Cardiac fibroblast (primary cell): ENCODE measurements at regions not wholly inside any gene's neighbourhood (a gene's known extent, or its start where the extent isn't known, plus 50 kb on each side); places are given as distances from the start of the nearest gene placed in this dataset.

Experiments used
- DNase-seq, 2 donors: peaks; one replicate each; pipeline versions ENCODE4 v3.0.0 to v3.0.0-alpha.2; 2010; ENCODE audit warnings: low read depth in 2 of 2
- H3K4me3 ChIP-seq, 2 donors: replicated peaks in 1 of 2; 1 replicate in 1 of 2; 2 replicates in 1 of 2; pipeline ENCODE4 v1.5.1; 2011; ENCODE audit warnings: low read depth in 2 of 2, low read length in 2 of 2, mild to moderate bottlenecking in 2 of 2, moderate library complexity in 1 of 2
- TF ChIP-seq, protein P1 (sequence below): IDR thresholded peaks from one replicate; pipeline ENCODE4 v1.5.1; 2011; ENCODE audit warnings: low read depth, mild to moderate bottlenecking, low read length, inconsistent platforms

DNA sequence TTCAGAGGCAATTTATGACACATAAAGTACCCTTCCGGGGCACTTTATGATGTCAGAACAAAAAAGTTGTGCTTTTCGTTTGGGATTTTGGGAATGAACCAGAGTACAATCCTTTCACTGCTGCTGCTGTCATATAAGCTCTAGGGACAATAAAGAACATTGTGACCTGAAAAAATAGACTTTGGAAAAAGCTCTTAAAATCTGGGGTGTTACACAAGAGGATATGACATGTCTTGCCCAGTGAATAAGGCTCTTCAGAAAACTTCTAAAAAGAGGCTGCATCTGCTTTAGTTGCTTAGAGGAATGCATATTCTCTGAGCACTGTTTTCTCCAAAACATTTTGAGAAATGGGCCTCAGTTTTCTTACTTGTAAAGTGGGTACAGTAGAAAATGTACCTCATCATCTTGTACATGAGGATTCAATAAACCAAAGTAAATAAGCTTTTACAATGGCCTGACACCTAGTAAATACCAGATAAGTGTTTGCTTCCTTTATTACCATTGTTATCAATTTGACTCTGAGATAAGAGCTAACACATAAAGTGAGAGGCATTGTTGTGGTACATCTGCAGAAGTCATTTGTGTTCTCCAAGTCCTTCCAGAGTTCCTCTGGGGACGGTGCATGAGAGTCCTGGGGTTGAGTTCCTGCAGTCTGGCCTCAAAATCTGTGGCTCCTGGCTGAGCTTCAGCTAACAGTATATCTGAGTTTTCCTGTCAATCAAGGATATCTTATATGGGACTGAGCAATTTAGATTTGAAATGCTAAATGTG is 67.4 kb upstream of the EDNRB start:
- DNase-seq: peak in 1 of 2 donors; percentile 36
- TF ChIP-seq, protein P1, sequence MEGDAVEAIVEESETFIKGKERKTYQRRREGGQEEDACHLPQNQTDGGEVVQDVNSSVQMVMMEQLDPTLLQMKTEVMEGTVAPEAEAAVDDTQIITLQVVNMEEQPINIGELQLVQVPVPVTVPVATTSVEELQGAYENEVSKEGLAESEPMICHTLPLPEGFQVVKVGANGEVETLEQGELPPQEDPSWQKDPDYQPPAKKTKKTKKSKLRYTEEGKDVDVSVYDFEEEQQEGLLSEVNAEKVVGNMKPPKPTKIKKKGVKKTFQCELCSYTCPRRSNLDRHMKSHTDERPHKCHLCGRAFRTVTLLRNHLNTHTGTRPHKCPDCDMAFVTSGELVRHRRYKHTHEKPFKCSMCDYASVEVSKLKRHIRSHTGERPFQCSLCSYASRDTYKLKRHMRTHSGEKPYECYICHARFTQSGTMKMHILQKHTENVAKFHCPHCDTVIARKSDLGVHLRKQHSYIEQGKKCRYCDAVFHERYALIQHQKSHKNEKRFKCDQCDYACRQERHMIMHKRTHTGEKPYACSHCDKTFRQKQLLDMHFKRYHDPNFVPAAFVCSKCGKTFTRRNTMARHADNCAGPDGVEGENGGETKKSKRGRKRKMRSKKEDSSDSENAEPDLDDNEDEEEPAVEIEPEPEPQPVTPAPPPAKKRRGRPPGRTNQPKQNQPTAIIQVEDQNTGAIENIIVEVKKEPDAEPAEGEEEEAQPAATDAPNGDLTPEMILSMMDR: no peak
- no peak overlapping the region for H3K4me3 ChIP-seq

DNA sequence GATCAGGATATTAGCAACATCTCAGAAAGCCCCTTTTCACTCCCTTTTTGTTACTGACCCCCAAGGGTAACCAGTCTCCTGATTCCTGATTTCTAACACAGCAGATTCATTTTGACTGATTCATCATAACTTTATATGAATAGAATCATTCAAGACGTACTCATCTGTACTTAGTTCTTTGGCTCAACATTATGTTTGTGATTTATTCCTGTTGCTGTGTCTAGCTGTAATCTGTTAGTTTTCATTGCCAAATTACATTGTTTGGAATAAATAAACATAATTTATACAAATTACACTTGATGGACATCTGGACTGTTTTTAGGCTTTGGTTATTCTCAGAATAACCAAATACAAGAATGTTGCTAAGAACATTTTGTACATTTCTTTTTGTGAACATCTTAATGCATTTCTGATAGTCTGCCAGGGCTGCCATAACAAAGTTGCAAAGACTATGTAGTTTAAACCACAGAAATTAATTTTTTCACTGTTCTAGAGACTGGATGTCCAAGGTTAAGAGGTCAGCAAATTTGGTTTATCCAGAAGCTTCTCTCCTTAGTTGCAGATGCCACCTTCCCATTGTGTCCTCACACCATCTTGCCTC is 62.8 kb upstream of the EDNRB start:
- no peak overlapping the region for H3K4me3 ChIP-seq
- peak; percentile 54 to 73 for DNase-seq

DNA sequence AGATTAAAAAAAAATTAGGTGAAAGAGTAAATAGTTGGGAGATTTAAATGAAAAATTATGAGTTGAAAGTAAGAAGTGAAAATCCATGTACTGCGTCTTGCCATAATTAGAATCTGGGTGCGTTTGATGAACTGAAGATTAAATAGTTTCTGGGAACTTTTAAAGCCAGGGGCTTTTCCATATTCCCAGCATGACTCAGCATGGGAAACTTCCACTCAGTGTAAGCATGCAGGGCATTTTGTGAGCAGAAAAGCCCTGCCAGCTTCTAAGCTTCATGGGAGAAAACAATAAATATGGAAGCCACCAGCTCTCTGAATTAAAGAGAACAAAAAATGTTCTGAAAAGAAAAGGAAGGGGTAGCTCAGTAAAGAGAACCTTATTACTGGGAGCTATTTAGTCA is 62.0 kb upstream of the EDNRB start:
- DNase-seq: peak; percentile 87 to 88
- TF ChIP-seq, protein P1: no peak
- H3K4me3 ChIP-seq: no peak overlapping the region

More for the DNA sequence above, 62.8 kb upstream of the EDNRB start:
- TF ChIP-seq, protein P1: no peak

DNA sequence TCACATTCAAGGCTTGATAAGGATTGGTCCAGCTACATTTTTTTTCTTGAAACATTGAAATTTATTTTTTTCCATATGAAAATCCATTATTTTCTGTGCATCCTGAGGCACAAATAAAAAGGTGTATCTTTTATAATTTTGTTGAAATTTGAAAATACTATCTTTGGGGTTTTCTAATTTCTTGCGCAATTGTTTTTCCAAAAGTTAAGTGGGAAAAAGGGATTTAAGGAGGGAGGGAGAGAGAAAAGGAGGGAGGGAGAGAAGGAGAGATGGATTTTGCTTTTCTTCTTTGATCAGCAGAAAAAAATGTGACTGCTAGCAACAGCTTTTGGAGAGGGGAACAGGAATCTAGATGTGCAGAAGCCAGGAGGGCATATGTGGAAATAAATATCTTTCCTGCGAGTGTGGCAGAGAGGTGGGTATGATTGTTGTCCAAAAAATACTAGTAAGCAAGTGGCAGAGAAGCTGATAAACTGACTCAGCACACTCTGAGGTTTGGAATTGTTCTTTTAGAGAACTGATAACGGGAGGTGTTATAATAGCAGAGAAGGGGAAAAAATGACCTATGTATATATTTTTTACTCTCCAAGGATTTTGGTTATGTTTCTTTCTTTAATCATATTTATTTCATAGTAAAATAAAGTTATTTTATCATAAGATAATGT is 61.2 kb upstream of the EDNRB start:
- no peak overlapping the region for H3K4me3 ChIP-seq
- peak; percentile 20 to 26 for DNase-seq
- TF ChIP-seq, protein P1: no peak

DNA sequence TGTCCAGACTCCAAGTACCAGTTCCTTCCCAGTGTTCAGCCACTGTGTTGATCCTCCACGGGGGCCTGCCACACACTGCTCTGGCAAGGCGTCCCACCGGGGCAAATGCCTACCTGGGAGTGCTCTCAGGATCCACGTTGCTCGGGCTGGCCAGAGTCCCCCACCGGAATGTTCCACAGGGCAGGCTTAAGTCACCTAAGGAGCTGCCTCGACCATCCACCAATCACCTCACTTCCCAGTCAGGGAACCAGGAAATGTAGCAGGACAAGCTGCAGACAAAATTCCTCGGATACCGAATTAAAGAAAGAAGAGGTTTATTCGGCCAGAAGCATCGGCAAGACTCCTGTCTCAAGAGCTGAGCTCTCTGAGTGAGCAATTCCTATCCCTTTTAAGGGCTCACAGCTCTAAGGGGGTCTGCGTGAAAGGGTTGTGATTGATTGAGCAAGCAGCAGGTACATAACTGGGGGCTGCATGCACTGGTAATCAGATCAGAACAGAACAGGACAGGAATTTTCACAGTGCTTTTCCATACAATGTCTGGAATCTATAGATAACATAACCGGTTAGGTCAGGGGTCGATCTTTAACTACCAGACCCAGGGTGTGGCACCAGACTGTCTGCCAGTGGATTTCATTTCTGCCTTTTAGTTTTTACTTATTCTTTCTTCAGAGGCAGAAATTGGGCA is 56.9 kb upstream of the EDNRB start:
- H3K4me3 ChIP-seq: no peak overlapping the region
- no peak for DNase-seq
- TF ChIP-seq, protein P1: no peak

DNA sequence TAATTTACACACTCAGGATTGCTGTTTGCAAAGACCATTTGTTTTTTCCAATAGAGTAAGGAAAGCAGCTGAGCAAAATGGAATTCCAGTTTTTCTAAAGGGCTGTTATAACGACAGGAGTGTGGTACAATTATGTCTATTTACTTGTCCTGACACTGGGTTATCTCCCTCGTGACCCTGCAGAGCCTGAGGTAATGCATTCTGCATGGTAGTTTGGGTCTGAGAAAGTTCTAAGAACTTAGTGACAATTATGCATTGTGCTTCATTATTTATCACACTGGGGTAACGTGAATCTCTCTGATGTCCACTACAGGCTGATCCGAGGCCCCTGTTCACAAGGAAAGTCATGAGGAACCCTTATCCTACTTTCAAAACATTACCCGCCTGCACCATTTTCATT is 50.7 kb upstream of the EDNRB start:
- DNase-seq: no peak
- TF ChIP-seq, protein P1: no peak
- H3K4me3 ChIP-seq: no peak overlapping the region
